PC-3 (cell line): ENCODE measurements at regions not wholly inside any gene's neighbourhood (a gene's known extent, or its start where the extent isn't known, plus 50 kb on each side); places are given as distances from the start of the nearest gene placed in this dataset.

ENCODE experiments used
- EZH2 ChIP-seq: fragments of 300-600 bp; sonication (generic); IDR thresholded peaks from one replicate; pipeline ENCODE4 v1.6.1; 2017; ENCODE audit warnings: antibody characterized with exemption, mild to moderate bottlenecking, low read length; ENCODE audit not compliant: unreplicated experiment
- TF ChIP-seq, protein P1 (sequence below): fragments of 300-600 bp; sonication (generic); conservative IDR thresholded peaks from 2 replicates; pipeline ENCODE4 v1.5.1; 2017; ENCODE audit warnings: antibody characterized with exemption, low read depth, mild to moderate bottlenecking, low read length

- no peak for TF ChIP-seq EZH2
- TF ChIP-seq, protein P1, sequence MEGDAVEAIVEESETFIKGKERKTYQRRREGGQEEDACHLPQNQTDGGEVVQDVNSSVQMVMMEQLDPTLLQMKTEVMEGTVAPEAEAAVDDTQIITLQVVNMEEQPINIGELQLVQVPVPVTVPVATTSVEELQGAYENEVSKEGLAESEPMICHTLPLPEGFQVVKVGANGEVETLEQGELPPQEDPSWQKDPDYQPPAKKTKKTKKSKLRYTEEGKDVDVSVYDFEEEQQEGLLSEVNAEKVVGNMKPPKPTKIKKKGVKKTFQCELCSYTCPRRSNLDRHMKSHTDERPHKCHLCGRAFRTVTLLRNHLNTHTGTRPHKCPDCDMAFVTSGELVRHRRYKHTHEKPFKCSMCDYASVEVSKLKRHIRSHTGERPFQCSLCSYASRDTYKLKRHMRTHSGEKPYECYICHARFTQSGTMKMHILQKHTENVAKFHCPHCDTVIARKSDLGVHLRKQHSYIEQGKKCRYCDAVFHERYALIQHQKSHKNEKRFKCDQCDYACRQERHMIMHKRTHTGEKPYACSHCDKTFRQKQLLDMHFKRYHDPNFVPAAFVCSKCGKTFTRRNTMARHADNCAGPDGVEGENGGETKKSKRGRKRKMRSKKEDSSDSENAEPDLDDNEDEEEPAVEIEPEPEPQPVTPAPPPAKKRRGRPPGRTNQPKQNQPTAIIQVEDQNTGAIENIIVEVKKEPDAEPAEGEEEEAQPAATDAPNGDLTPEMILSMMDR: no peak
These were observed 1137.0 kb downstream of the ROBO2 start for GRCh38 chr3:78176869-78177268.
